ENCODE measurements at regions not wholly inside any gene's neighbourhood (a gene's known extent, or its start where the extent isn't known, plus 50 kb on each side); places are given as distances from the start of the nearest gene placed in this dataset.
"Not testable (repeated sequence)": the region's sequence is repeated elsewhere in the genome, so short reads cannot be mapped to it uniquely, and the experiment has no call there.

DNA sequence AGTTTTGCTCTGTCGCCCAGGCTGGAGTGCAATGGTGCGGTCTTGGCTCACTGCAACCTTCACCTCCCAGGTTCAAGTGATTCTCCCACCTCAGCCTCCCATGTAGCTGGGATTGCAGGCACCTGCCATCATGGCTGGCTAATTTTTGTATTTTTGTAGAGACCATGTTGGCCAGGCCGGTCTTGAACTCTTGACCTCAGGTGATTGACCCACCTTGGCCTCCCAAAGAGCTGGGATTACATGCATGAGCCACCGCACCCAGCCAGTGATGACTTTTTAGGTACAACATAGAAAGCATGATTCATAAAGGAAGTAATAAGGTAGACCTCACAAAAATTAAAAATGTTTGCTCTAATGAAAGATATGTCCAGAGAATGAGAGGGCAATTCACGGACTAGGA is 1119.1 kb downstream of the SUCLG1 start:
- not testable (repeated sequence) for TF ChIP-seq EZH2 (IDR thresholded peaks at IDR 0.05; ENCODE audit: borderline replicate concordance, control insufficient read depth, low read depth, low read length); NFYB (IDR thresholded peaks at IDR 0.05; ENCODE audit: insufficient read depth, low read depth, low read length); LARP7 (IDR thresholded peaks at IDR 0.05); SIN3A (IDR thresholded peaks at IDR 0.05; ENCODE audit: low read depth, low read length); ZSCAN29 (IDR thresholded peaks at IDR 0.05); DPF2 (IDR thresholded peaks at IDR 0.05); POLR2AphosphoS5 (IDR thresholded peaks at IDR 0.05; ENCODE audit: low read length); RAD21 (IDR thresholded peaks at IDR 0.05; ENCODE audit: insufficient read depth, low read depth, low read length); MEF2A (IDR thresholded peaks at IDR 0.05; ENCODE audit: insufficient read depth, low read depth, low read length)
- TF ChIP-seq, protein P1, sequence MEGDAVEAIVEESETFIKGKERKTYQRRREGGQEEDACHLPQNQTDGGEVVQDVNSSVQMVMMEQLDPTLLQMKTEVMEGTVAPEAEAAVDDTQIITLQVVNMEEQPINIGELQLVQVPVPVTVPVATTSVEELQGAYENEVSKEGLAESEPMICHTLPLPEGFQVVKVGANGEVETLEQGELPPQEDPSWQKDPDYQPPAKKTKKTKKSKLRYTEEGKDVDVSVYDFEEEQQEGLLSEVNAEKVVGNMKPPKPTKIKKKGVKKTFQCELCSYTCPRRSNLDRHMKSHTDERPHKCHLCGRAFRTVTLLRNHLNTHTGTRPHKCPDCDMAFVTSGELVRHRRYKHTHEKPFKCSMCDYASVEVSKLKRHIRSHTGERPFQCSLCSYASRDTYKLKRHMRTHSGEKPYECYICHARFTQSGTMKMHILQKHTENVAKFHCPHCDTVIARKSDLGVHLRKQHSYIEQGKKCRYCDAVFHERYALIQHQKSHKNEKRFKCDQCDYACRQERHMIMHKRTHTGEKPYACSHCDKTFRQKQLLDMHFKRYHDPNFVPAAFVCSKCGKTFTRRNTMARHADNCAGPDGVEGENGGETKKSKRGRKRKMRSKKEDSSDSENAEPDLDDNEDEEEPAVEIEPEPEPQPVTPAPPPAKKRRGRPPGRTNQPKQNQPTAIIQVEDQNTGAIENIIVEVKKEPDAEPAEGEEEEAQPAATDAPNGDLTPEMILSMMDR (IDR thresholded peaks at IDR 0.05 in 2 of 3, conservative IDR thresholded peaks at IDR 0.05 in 1 of 3; ENCODE audit: control insufficient read depth in 2 of 3, extremely low read depth in 1 of 3, insufficient read depth in 1 of 3, low read depth in 3 of 3, low read length in 3 of 3), result not testable (repeated sequence)
